Gastroesophageal sphincter (tissue), 4 donors: ENCODE measurements at regions not wholly inside any gene's neighbourhood (a gene's known extent, or its start where the extent isn't known, plus 50 kb on each side); places are given as distances from the start of the nearest gene placed in this dataset.

Experiments used
- ATAC-seq: fragments of 150-250 bp; one replicate; pipeline ENCODE4 v1.9.1; 2016; ENCODE audit warnings: mild to moderate bottlenecking, moderate library complexity
- H3K27ac ChIP-seq, 4 donors: fragments of 200-600 bp; sonication (generic) in 3 of 4; 1 replicate in 3 of 4; 2 replicates in 1 of 4; pipeline ENCODE4 v1.5.1; 2016 to 2019
- H3K27me3 ChIP-seq: fragments of 200-600 bp; sonication (generic); one replicate; pipeline ENCODE4 v1.5.1; 2019
- H3K36me3 ChIP-seq, 2 donors: fragments of 200-600 bp; sonication (generic); one replicate each; pipeline ENCODE4 v1.5.1; 2019; ENCODE audit warnings: control low read depth in 1 of 2
- H3K4me1 ChIP-seq, 3 donors: fragments of 200-600 bp; sonication (generic); 1 replicate in 2 of 3; 2 replicates in 1 of 3; pipeline ENCODE4 v1.5.1; 2016 to 2019; ENCODE audit warnings: control low read depth in 2 of 3
- H3K4me3 ChIP-seq, 2 donors: fragments of 200-600 bp; sonication (generic); one replicate each; pipeline ENCODE4 v1.5.1; 2019; ENCODE audit warnings: mild to moderate bottlenecking in 1 of 2, moderate library complexity in 1 of 2
- H3K9me3 ChIP-seq, 3 donors: fragments of 200-600 bp; sonication (generic); one replicate each; pipeline ENCODE4 v1.5.1; 2017 to 2019; ENCODE audit warnings: control low read depth in 2 of 3
- CTCF ChIP-seq, 4 experiments: fragments of 200-600 bp in 2 of 4; fragments of 450-650 bp in 2 of 4; sonication (generic) in 1 of 4; IDR thresholded peaks; one replicate each; pipeline ENCODE4 v1.5.1; 2017 to 2019; ENCODE audit warnings: antibody characterized with exemption in 4 of 4, mild to moderate bottlenecking in 2 of 4, moderate library complexity in 2 of 4
- EP300 ChIP-seq: sonication (generic); formaldehyde crosslinking; IDR thresholded peaks from one replicate; pipeline ENCODE4 v1.6.1; 2017; ENCODE audit warnings: antibody characterized with exemption, mild to moderate bottlenecking
- POLR2A ChIP-seq, 2 donors: fragments of 450-650 bp; IDR thresholded peaks; one replicate each; pipeline ENCODE4 v1.6.1; 2017; ENCODE audit warnings: antibody characterized with exemption in 2 of 2, mild to moderate bottlenecking in 2 of 2, moderate library complexity in 1 of 2
- POLR2AphosphoS5 ChIP-seq: sonication (generic); formaldehyde crosslinking; IDR thresholded peaks from one replicate; pipeline ENCODE4 v1.6.1; 2017; ENCODE audit warnings: antibody characterized with exemption
- WGBS, 2 donors: methylation state at CpG; one replicate each; pipeline ENCODE4 v1.1.5; 2018; ENCODE audit warnings: low coverage in 1 of 2; 5-methylcytosine and 5-hydroxymethylcytosine counted together

GRCh38 chr3:73120710-73121109 is 59.3 kb downstream of the EBLN2 start:
- H3K4me1 ChIP-seq: no peaks in the 10 kb centered on the region
- no peak for TF ChIP-seq POLR2A (IDR thresholded peaks at IDR 0.05)
- TF ChIP-seq CTCF (IDR thresholded peaks at IDR 0.05): no peak
- TF ChIP-seq POLR2AphosphoS5: no peak
- TF ChIP-seq EP300: no peak
- 67 to 100% methylated on average over 1 of the region's 1 CpG for WGBS, 2 donors
- no peaks in the 10 kb centered on the region for H3K27me3 ChIP-seq
- no peak overlapping the region for H3K27ac ChIP-seq
- no peaks in the 10 kb centered on the region for H3K36me3 ChIP-seq
- H3K4me3 ChIP-seq: no peak overlapping the region
- ATAC-seq: no peak
- H3K9me3 ChIP-seq: no peaks in the 10 kb centered on the region

GRCh38 chr3:73121669-73122331 is 60.3 kb downstream of the EBLN2 start:
- Histone ChIP-seq H3K27ac (no peak overlapping the region), H3K27me3 (no peaks in the 10 kb centered on the region), H3K4me1 (no peaks in the 10 kb centered on the region), H3K9me3 (no peaks in the 10 kb centered on the region), H3K36me3 (no peaks in the 10 kb centered on the region), H3K4me3 (no peak overlapping the region)
- TF ChIP-seq POLR2A (IDR thresholded peaks at IDR 0.05) (no peak), CTCF (IDR thresholded peaks at IDR 0.05) (no peak), EP300 (no peak), POLR2AphosphoS5 (no peak)
- no CpG with 5 or more reads among the region's 2 CpGs for WGBS, 2 donors
- no peak for ATAC-seq

- no peak for TF ChIP-seq CTCF (IDR thresholded peaks at IDR 0.05)
- TF ChIP-seq EP300: no peak
- TF ChIP-seq POLR2AphosphoS5: no peak
- no peak for TF ChIP-seq POLR2A (IDR thresholded peaks at IDR 0.05)
- Histone ChIP-seq H3K4me3 (no peak overlapping the region), H3K9me3 (peaks cover 0 to 24% (median 0%) of the 10 kb centered on the region in 3 donors), H3K27me3 (no peaks in the 10 kb centered on the region), H3K36me3 (no peaks in the 10 kb centered on the region), H3K27ac (no peak overlapping the region), H3K4me1 (no peaks in the 10 kb centered on the region)
- WGBS, 2 donors: no CpG with 5 or more reads among the region's 1 CpG
- ATAC-seq: no peak
Observed at GRCh38 chr3:73134034-73134433, 72.6 kb downstream of the EBLN2 start.

GRCh38 chr3:73136941-73137340 is 75.5 kb downstream of the EBLN2 start:
- no peak for ATAC-seq
- Histone ChIP-seq H3K9me3 (peaks cover 0 to 23% (median 0%) of the 10 kb centered on the region in 3 donors), H3K27ac (no peak overlapping the region), H3K4me1 (peaks cover 0 to 5% (median 0%) of the 10 kb centered on the region in 3 donors), H3K4me3 (no peak overlapping the region), H3K36me3 (no peaks in the 10 kb centered on the region), H3K27me3 (no peaks in the 10 kb centered on the region)
- no peak for TF ChIP-seq CTCF (IDR thresholded peaks at IDR 0.05)
- WGBS, 2 donors: 71 to 91% methylated on average over 4 to 5 of the region's 6 CpGs

- Histone ChIP-seq H3K4me3 (no peak overlapping the region), H3K36me3 (no peaks in the 10 kb centered on the region), H3K27me3 (no peaks in the 10 kb centered on the region), H3K9me3 (peaks cover 0 to 13% (median 0%) of the 10 kb centered on the region in 3 donors), H3K27ac (no peak overlapping the region), H3K4me1 (peaks cover 0 to 5% (median 0%) of the 10 kb centered on the region in 3 donors)
- 81 to 93% methylated on average over 5 to 6 of the region's 6 CpGs for WGBS, 2 donors
- TF ChIP-seq CTCF (IDR thresholded peaks at IDR 0.05): no peak
- TF ChIP-seq POLR2AphosphoS5: no peak
- TF ChIP-seq EP300: no peak
- TF ChIP-seq POLR2A (IDR thresholded peaks at IDR 0.05): no peak
- no peak for ATAC-seq
Observed at GRCh38 chr3:73137736-73138403, 76.4 kb downstream of the EBLN2 start.
